HCT116 (cell line): ENCODE measurements at regions not wholly inside any gene's neighbourhood (a gene's known extent, or its start where the extent isn't known, plus 50 kb on each side); places are given as distances from the start of the nearest gene placed in this dataset.

Source experiments
- ATAC-seq: fragments of 200-7000 bp; cut with Tn5 transposase; 2 replicates; pipeline ENCODE4 v1.9.1; 2020; ENCODE audit warnings: mild to moderate bottlenecking, moderate library complexity
- BruUV-seq: library from RNA; stranded (reverse); fragments of 400-500 nt; replicated peaks from 2 replicates; lab custom pipeline; 2021; lab: Mats Ljungman, UMichigan
- CTCF ChIA-PET: fragments of 300-600 bp; sonication (Branson Sonifier 250); formaldehyde crosslinking; loops from one replicate; lab custom pipeline; 2021; ENCODE audit warnings: antibody characterized with exemption; lab: Charles Lee
- POLR2A ChIA-PET: fragments of 300-600, 350-600 bp; sonication (Branson Sonifier 250); formaldehyde crosslinking; loops from one replicate; lab custom pipeline; 2021; ENCODE audit warnings: antibody characterized with exemption; lab: Charles Lee
- RAD21 ChIA-PET, 2 experiments: fragments of 300-600 bp; sonication (Branson Sonifier 250); formaldehyde crosslinking; loops; one replicate each; lab custom pipeline; 2023; ENCODE audit warnings: low total read pairs in 2 of 2; ENCODE audit not compliant: uncharacterized antibody in 2 of 2, unreplicated experiment in 2 of 2, low non-redundant PET in 1 of 2; lab: Charles Lee
- DNase-seq: peaks from one replicate; pipeline ENCODE4 v3.0.0-alpha.2; 2010; ENCODE audit warnings: low read depth, low spot score
- H2AFZ ChIP-seq: fragments of 200-600 bp; shearing (Covaris generic), sonication (generic); 2 replicates; pipeline ENCODE4 v1.6.1; 2017; ENCODE audit warnings: low read depth, mixed run types, mixed read lengths, antibody characterized with exemption, low read length; ENCODE audit not compliant: poor library complexity, severe bottlenecking
- H3K27ac ChIP-seq: 2 replicates; pipeline ENCODE4 v1.5.1; 2012; ENCODE audit warnings: low read depth, low read length
- H3K27me3 ChIP-seq: fragments of 200-600 bp; sonication (generic); 2 replicates; pipeline ENCODE4 v1.6.1; 2016; ENCODE audit warnings: mixed run types, low read length, mixed read lengths; ENCODE audit not compliant: insufficient read depth
- H3K36me3 ChIP-seq, 2 experiments: fragments of 200-500 bp in 1 of 2; fragments of 200-600 bp in 1 of 2; sonication (Bioruptor generic) in 1 of 2; sonication (generic) in 1 of 2; 2 replicates each; pipeline versions ENCODE4 v1.5.1 to v1.6.1; 2014 to 2016; ENCODE audit warnings: low read length in 2 of 2, inconsistent platforms in 1 of 2, mixed read lengths in 1 of 2, mixed run types in 1 of 2; ENCODE audit not compliant: insufficient read depth in 2 of 2, control insufficient read depth in 1 of 2
- H3K4me1 ChIP-seq, 2 experiments: fragments of 200-600 bp in 1 of 2; sonication (generic) in 1 of 2; 2 replicates each; pipeline versions ENCODE4 v1.5.1 to v1.6.1; 2012 to 2017; ENCODE audit warnings: low read length in 2 of 2, inconsistent platforms in 1 of 2, mild to moderate bottlenecking in 1 of 2, mixed read lengths in 1 of 2, mixed run types in 1 of 2, moderate library complexity in 1 of 2; ENCODE audit not compliant: insufficient read depth in 2 of 2, control insufficient read depth in 1 of 2
- H3K4me2 ChIP-seq: fragments of 200-600 bp; sonication (generic); 2 replicates; pipeline ENCODE4 v1.6.1; 2017; ENCODE audit warnings: mixed run types, low read length, mixed read lengths
- H3K4me3 ChIP-seq, 2 experiments: fragments of 200-600 bp in 1 of 2; sonication (generic) in 1 of 2; replicated peaks in 1 of 2; 2 replicates each; pipeline ENCODE4 v1.5.1; 2011 to 2016; ENCODE audit warnings: low read length in 2 of 2, control low read depth in 1 of 2, low read depth in 1 of 2, mild to moderate bottlenecking in 1 of 2, mixed read lengths in 1 of 2, mixed run types in 1 of 2
- H3K79me2 ChIP-seq: fragments of 200-600 bp; sonication (generic); 2 replicates; pipeline ENCODE4 v1.6.1; 2017; ENCODE audit warnings: mild to moderate bottlenecking, mixed run types, low read length, moderate library complexity, mixed read lengths; ENCODE audit not compliant: insufficient read depth
- H3K9ac ChIP-seq: fragments of 200-600 bp; sonication (generic); 2 replicates; pipeline ENCODE4 v1.6.1; 2016; ENCODE audit warnings: low read length, mixed read lengths
- H3K9me2 ChIP-seq: fragments of 200-600 bp; sonication (generic), shearing (Covaris generic); 2 replicates; pipeline ENCODE4 v1.6.1; 2017; ENCODE audit warnings: mixed run types, mild to moderate bottlenecking, moderate library complexity; ENCODE audit not compliant: insufficient read depth
- H3K9me3 ChIP-seq, 2 experiments: fragments of 200-500 bp in 1 of 2; fragments of 200-600 bp in 1 of 2; sonication (Bioruptor generic) in 1 of 2; sonication (generic) in 1 of 2; 2 replicates each; pipeline ENCODE4 v1.6.1; 2014 to 2017; ENCODE audit warnings: low read length in 2 of 2, mixed read lengths in 2 of 2, inconsistent platforms in 1 of 2, low read depth in 1 of 2, mild to moderate bottlenecking in 1 of 2, mixed run types in 1 of 2, moderate library complexity in 1 of 2; ENCODE audit not compliant: control insufficient read depth in 1 of 2, insufficient read depth in 1 of 2
- H4K20me1 ChIP-seq: fragments of 200-600 bp; sonication (generic), shearing (Covaris generic); 2 replicates; pipeline ENCODE4 v1.6.1; 2017; ENCODE audit warnings: mixed run types, mild to moderate bottlenecking, moderate library complexity; ENCODE audit not compliant: insufficient read depth
- ATF3 ChIP-seq: IDR thresholded peaks from 2 replicates; pipeline ENCODE4 v1.6.1; 2012
- EGR1 ChIP-seq: IDR thresholded peaks from 2 replicates; pipeline ENCODE4 v1.6.1; 2012; ENCODE audit warnings: low read depth
- ELF1 ChIP-seq: IDR thresholded peaks from 2 replicates; pipeline ENCODE4 v1.6.1; 2012; ENCODE audit warnings: low read depth, borderline replicate concordance
- EZH2 ChIP-seq: fragments of 200-600 bp; sonication (generic); IDR thresholded peaks from 2 replicates; pipeline ENCODE4 v1.6.1; 2017; ENCODE audit warnings: antibody characterized with exemption, mixed run types
- EZH2phosphoT487 ChIP-seq: fragments of 200-600 bp; IDR thresholded peaks from 2 replicates; pipeline ENCODE4 v1.6.1; 2018; ENCODE audit warnings: antibody characterized with exemption, borderline replicate concordance
- FOSL1 ChIP-seq: IDR thresholded peaks from 2 replicates; pipeline ENCODE4 v1.6.1; 2012; ENCODE audit warnings: low read depth
- JUND ChIP-seq: IDR thresholded peaks from 2 replicates; pipeline ENCODE4 v1.6.1; 2012
- POLR2A ChIP-seq: IDR thresholded peaks from 2 replicates; pipeline ENCODE4 v1.7.0; 2011; ENCODE audit warnings: borderline replicate concordance; ENCODE audit not compliant: insufficient read depth, insufficient read length; ENCODE audit errors: extremely low read depth
- POLR2AphosphoS5 ChIP-seq: IDR thresholded peaks from 2 replicates; pipeline ENCODE4 v1.6.1; 2011; ENCODE audit warnings: mild to moderate bottlenecking, low read depth, low read length, moderate library complexity
- RAD21 ChIP-seq: IDR thresholded peaks from 2 replicates; pipeline ENCODE4 v1.6.1; 2012; ENCODE audit warnings: low read depth, mild to moderate bottlenecking
- REST ChIP-seq: IDR thresholded peaks from 2 replicates; pipeline ENCODE4 v1.6.1; 2012; ENCODE audit warnings: low read depth
- SIN3A ChIP-seq: IDR thresholded peaks from 2 replicates; pipeline ENCODE4 v1.6.1; 2012; ENCODE audit warnings: low read depth
- SP1 ChIP-seq: IDR thresholded peaks from 2 replicates; pipeline ENCODE4 v1.6.1; 2012; ENCODE audit warnings: low read depth
- SRF ChIP-seq: IDR thresholded peaks from 2 replicates; pipeline ENCODE4 v1.6.1; 2012; ENCODE audit warnings: low read depth
- TCF7L2 ChIP-seq: IDR thresholded peaks from 2 replicates; pipeline ENCODE4 v1.7.0; 2011; ENCODE audit warnings: borderline replicate concordance, inconsistent platforms; ENCODE audit not compliant: insufficient read depth, insufficient read length; ENCODE audit errors: extremely low read depth
- YY1 ChIP-seq: IDR thresholded peaks from 2 replicates; pipeline ENCODE4 v1.6.1; 2011; ENCODE audit warnings: low read length, low read depth, moderate library complexity, mild to moderate bottlenecking; ENCODE audit not compliant: insufficient replicate concordance; ENCODE audit errors: extremely low read depth
- ZFX ChIP-seq: fragments of 450-650 bp; IDR thresholded peaks from 2 replicates; pipeline ENCODE4 v1.6.1; 2017
- intact Hi-C: fragments of 100-400 bp; cut with micrococcal nuclease; formaldehyde crosslinking; loops from 2 replicates; pipeline ENCODE4 v1.10.0; 2022

- H3K27me3 ChIP-seq: no peaks in the 10 kb centered on the region
- no peak overlapping the region for H3K9ac ChIP-seq
- H3K9me2 ChIP-seq: no peaks in the 10 kb centered on the region
- no peak for DNase-seq
- ChIA-PET RAD21 (no interaction called here), CTCF (no interaction called here), POLR2A (no interaction called here)
- no peak overlapping the region for H3K27ac ChIP-seq
- no TSS peak for BruUV-seq
- no peak for TF ChIP-seq EZH2
- TF ChIP-seq FOSL1: no peak
- TF ChIP-seq EGR1: no peak
- TF ChIP-seq SIN3A: no peak
- TF ChIP-seq RAD21: no peak
- no peak for TF ChIP-seq REST
- TF ChIP-seq EZH2phosphoT487: no peak
- no peak for TF ChIP-seq SP1
- no peak for TF ChIP-seq ATF3
- TF ChIP-seq TCF7L2: no peak
- no peak for TF ChIP-seq POLR2A
- no peak for TF ChIP-seq ELF1
- no peak for TF ChIP-seq ZFX
- no peak for TF ChIP-seq YY1
- TF ChIP-seq POLR2AphosphoS5: no peak
- TF ChIP-seq SRF: no peak
- no peak for TF ChIP-seq JUND
- no peak for ATAC-seq
- no peaks in the 10 kb centered on the region for H4K20me1 ChIP-seq
- no peaks in the 10 kb centered on the region for H3K4me1 ChIP-seq
- H2AFZ ChIP-seq: no peak overlapping the region
- no peaks in the 10 kb centered on the region for H3K36me3 ChIP-seq
- H3K4me3 ChIP-seq: no peak overlapping the region
- no peaks in the 10 kb centered on the region for H3K79me2 ChIP-seq
- H3K4me2 ChIP-seq: no peak overlapping the region
- H3K9me3 ChIP-seq: no peaks in the 10 kb centered on the region
- intact Hi-C loops: no loop called here
Observed at GRCh38 chr12:34333337-34333736, 311.0 kb downstream of the ALG10 start.
